IMR-90 (cell line): ENCODE measurements at regions not wholly inside any gene's neighbourhood (a gene's known extent, or its start where the extent isn't known, plus 50 kb on each side); places are given as distances from the start of the nearest gene placed in this dataset.

Source experiments
- ATAC-seq: fragments of 200-7000 bp; cut with Tn5 transposase; 2 replicates; pipeline ENCODE4 v1.9.1; 2020; ENCODE audit warnings: low read depth, mild to moderate bottlenecking, moderate library complexity
- BruUV-seq: library from RNA; stranded (reverse); fragments of 400-500 nt; replicated peaks from 2 replicates; lab custom pipeline; 2021; lab: Mats Ljungman, UMichigan
- CTCF ChIA-PET: fragments of 300-600 bp; formaldehyde crosslinking; extraction: SDS; loops from one replicate; lab custom pipeline; 2021; ENCODE audit warnings: antibody characterized with exemption; lab: Yijun Ruan, JAX
- POLR2A ChIA-PET: fragments of 300-600 bp; sonication (Branson Sonifier 250); formaldehyde crosslinking; loops from one replicate; lab custom pipeline; 2022; ENCODE audit warnings: antibody characterized with exemption; ENCODE audit not compliant: unreplicated experiment; lab: Charles Lee
- DNase-seq: peaks from one replicate; pipeline ENCODE4 v3.0.0; 2013
- H2AFZ ChIP-seq: replicated peaks from 2 replicates; pipeline ENCODE3; 2013; ENCODE audit warnings: low read length, mild to moderate bottlenecking; ENCODE audit not compliant: poor library complexity
- H2AK5ac ChIP-seq: 2 replicates; pipeline ENCODE4 v1.6.1; 2013; ENCODE audit warnings: low read depth, low read length, inconsistent platforms
- H2AK9ac ChIP-seq: replicated peaks from 2 replicates; pipeline ENCODE3; 2013; ENCODE audit warnings: mild to moderate bottlenecking, low read depth, low read length, moderate library complexity; ENCODE audit not compliant: poor library complexity
- H2BK120ac ChIP-seq: 2 replicates; pipeline ENCODE4 v1.6.1; 2013; ENCODE audit warnings: low read depth, low read length, inconsistent platforms
- H2BK15ac ChIP-seq: 3 replicates; pipeline ENCODE4 v1.6.1; 2013; ENCODE audit warnings: low read depth, low read length, inconsistent platforms
- H2BK20ac ChIP-seq: 2 replicates; pipeline ENCODE4 v1.6.1; 2013; ENCODE audit warnings: low read depth, mild to moderate bottlenecking, inconsistent platforms, low read length, moderate library complexity
- H2BK5ac ChIP-seq: 2 replicates; pipeline ENCODE4 v1.6.1; 2013; ENCODE audit warnings: mild to moderate bottlenecking, low read depth, low read length, inconsistent platforms; ENCODE audit not compliant: poor library complexity, severe bottlenecking
- H3K14ac ChIP-seq: replicated peaks from 2 replicates; pipeline ENCODE4 v1.6.1; 2013; ENCODE audit warnings: low read depth, low read length, inconsistent platforms
- H3K18ac ChIP-seq: 2 replicates; pipeline ENCODE4 v1.6.1; 2013; ENCODE audit warnings: low read depth, low read length, control low read depth
- H3K23ac ChIP-seq: 2 replicates; pipeline ENCODE4 v1.6.1; 2013; ENCODE audit warnings: low read depth, low read length, inconsistent platforms
- H3K27ac ChIP-seq: 2 replicates; pipeline ENCODE4 v1.5.1; 2013; ENCODE audit warnings: mild to moderate bottlenecking, control low read depth, low read length; ENCODE audit not compliant: insufficient read depth
- H3K27me3 ChIP-seq: 2 replicates; pipeline ENCODE4 v1.6.1; 2013; ENCODE audit warnings: low read length; ENCODE audit not compliant: control insufficient read depth, insufficient read depth
- H3K36me3 ChIP-seq: 2 replicates; pipeline ENCODE4 v1.6.1; 2013; ENCODE audit warnings: low read length, mixed read lengths; ENCODE audit not compliant: control insufficient read depth, insufficient read depth
- H3K4ac ChIP-seq: 2 replicates; pipeline ENCODE4 v1.6.1; 2013; ENCODE audit warnings: low read depth, low read length, inconsistent platforms
- H3K4me1 ChIP-seq: 2 replicates; pipeline ENCODE4 v1.6.1; 2013; ENCODE audit warnings: low read length, mixed read lengths; ENCODE audit not compliant: control insufficient read depth, insufficient read depth
- H3K4me2 ChIP-seq: 2 replicates; pipeline ENCODE4 v1.6.1; 2013; ENCODE audit warnings: low read depth, mild to moderate bottlenecking, control low read depth, low read length, moderate library complexity
- H3K4me3 ChIP-seq: 2 replicates; pipeline ENCODE4 v1.5.1; 2013; ENCODE audit warnings: low read depth, mild to moderate bottlenecking, control low read depth, low read length, moderate library complexity; ENCODE audit not compliant: insufficient read depth
- H3K56ac ChIP-seq: 2 replicates; pipeline ENCODE4 v1.6.1; 2013; ENCODE audit warnings: low read length, inconsistent platforms; ENCODE audit not compliant: insufficient read depth; ENCODE audit errors: extremely low read depth
- H3K79me1 ChIP-seq, 2 experiments: 2 replicates each; pipeline ENCODE4 v1.6.1; 2013; ENCODE audit warnings: low read length in 2 of 2, inconsistent platforms in 1 of 2, low read depth in 1 of 2
- H3K9ac ChIP-seq: 2 replicates; pipeline ENCODE4 v1.6.1; 2013; ENCODE audit warnings: low read depth, low read length, control low read depth
- H3K9me1 ChIP-seq: 2 replicates; pipeline ENCODE4 v1.6.1; 2013; ENCODE audit warnings: low read length, inconsistent platforms; ENCODE audit not compliant: insufficient read depth
- H3K9me3 ChIP-seq: 2 replicates; pipeline ENCODE4 v1.6.1; 2013; ENCODE audit warnings: low read length; ENCODE audit not compliant: control insufficient read depth, insufficient read depth
- H4K20me1 ChIP-seq: 2 replicates; pipeline ENCODE4 v1.6.1; 2013; ENCODE audit warnings: low read length, inconsistent platforms; ENCODE audit not compliant: insufficient read depth
- H4K5ac ChIP-seq: 2 replicates; pipeline ENCODE4 v1.6.1; 2013; ENCODE audit warnings: mild to moderate bottlenecking, low read depth, low read length, control low read depth
- H4K8ac ChIP-seq, 2 experiments: 2 replicates each; pipeline ENCODE4 v1.6.1; 2013; ENCODE audit warnings: low read depth in 2 of 2, low read length in 2 of 2, control low read depth in 1 of 2, inconsistent platforms in 1 of 2
- H4K91ac ChIP-seq: 2 replicates; pipeline ENCODE4 v1.6.1; 2013; ENCODE audit warnings: low read depth, low read length, inconsistent platforms; ENCODE audit not compliant: insufficient read depth
- ELK1 ChIP-seq: fragments of 150-350 bp; IDR thresholded peaks from 2 replicates; pipeline ENCODE4 v1.6.1; 2016; ENCODE audit warnings: low read depth, mild to moderate bottlenecking, low read length, moderate library complexity, borderline replicate concordance
- MAFK ChIP-seq: IDR thresholded peaks from 2 replicates; pipeline ENCODE4 v1.6.1; 2012; ENCODE audit warnings: low read depth, low read length, improper control_type of control experiment
- NFE2L2 ChIP-seq: fragments of 150-350 bp; IDR thresholded peaks from 2 replicates; pipeline ENCODE4 v1.6.1; 2016; ENCODE audit warnings: low read depth, mild to moderate bottlenecking, low read length
- RAD21 ChIP-seq: IDR thresholded peaks from 2 replicates; pipeline ENCODE4 v1.6.1; 2012; ENCODE audit warnings: low read length, improper control_type of control experiment
- WGBS, 2 experiments: methylation state at CpG; one replicate each; pipeline versions ENCODE4 v1.1.5 to v1.1.7; 2013; ENCODE audit warnings: missing lambda C conversion rate in 2 of 2; ENCODE audit not compliant: insufficient read length in 1 of 2; ENCODE audit errors: extremely low coverage in 2 of 2; 5-methylcytosine and 5-hydroxymethylcytosine counted together
- dilution Hi-C: fragments of 300-500 bp; cut with HindIII; formaldehyde crosslinking; loops from one replicate; pipeline ENCODE4 v1.14.3; 2018; ENCODE audit warnings: low sequenced_read_pairs; ENCODE audit not compliant: unreplicated experiment
- in situ Hi-C: fragments of 300-500 bp; cut with MboI; formaldehyde crosslinking; loops from 3 replicates; pipeline ENCODE4 v1.14.3; 2019; ENCODE audit warnings: low sequenced_read_pairs, inconsistent platforms, mixed read lengths
- intact Hi-C: fragments of 100-400 bp; cut with micrococcal nuclease; formaldehyde crosslinking; loops from 2 replicates; pipeline ENCODE4 v1.10.0; 2022

- Histone ChIP-seq H3K36me3 (no peaks in the 10 kb centered on the region), H3K4ac (no peak overlapping the region), H3K4me3 (no peak overlapping the region), H3K27me3 (peaks cover 6% of the 10 kb centered on the region), H3K56ac (no peak overlapping the region), H3K9me3 (no peaks in the 10 kb centered on the region), H4K5ac (no peak overlapping the region), H4K20me1 (no peaks in the 10 kb centered on the region), H3K4me2 (no peak overlapping the region), H3K79me1 (no peaks in the 10 kb centered on the region), H2BK5ac (no peak overlapping the region), H3K9ac (no peak overlapping the region), H3K9me1 (no peaks in the 10 kb centered on the region), H4K91ac (no peak overlapping the region), H3K23ac (no peak overlapping the region), H3K14ac (no peak overlapping the region), H2BK15ac (no peak overlapping the region), H3K27ac (no peak overlapping the region), H2AK5ac (no peak overlapping the region), H2BK20ac (no peak overlapping the region), H2BK120ac (no peak overlapping the region), H3K18ac (no peak overlapping the region; the same call in 1 of the 2 replicates), H2AFZ (no peak overlapping the region), H2AK9ac (no peak overlapping the region), H4K8ac (no peak overlapping the region), H3K4me1 (peaks cover 1% of the 10 kb centered on the region; the same call in 1 of the 2 replicates)
- ATAC-seq, result no peak
- ChIA-PET CTCF (no interaction called here), POLR2A (no interaction called here)
- dilution Hi-C loops, result no loop called here
- no TSS peak for BruUV-seq
- no peak for DNase-seq
- 71% methylated on average over 3 of the region's 12 CpGs; no CpG with 5 or more reads in 1 of the 2 experiments for WGBS, 2 experiments
- intact Hi-C loops, result no loop called here
- in situ Hi-C loops, result no loop called here
- no peak for TF ChIP-seq ELK1
- no peak for TF ChIP-seq NFE2L2
- TF ChIP-seq MAFK, result no peak
- TF ChIP-seq RAD21, result no peak
Observed at GRCh38 chr1:228989992-228990827, 254.9 kb downstream of the RHOU start.
